ENCODE measurements at regions not wholly inside any gene's neighbourhood (a gene's known extent, or its start where the extent isn't known, plus 50 kb on each side); places are given as distances from the start of the nearest gene placed in this dataset.

DNA sequence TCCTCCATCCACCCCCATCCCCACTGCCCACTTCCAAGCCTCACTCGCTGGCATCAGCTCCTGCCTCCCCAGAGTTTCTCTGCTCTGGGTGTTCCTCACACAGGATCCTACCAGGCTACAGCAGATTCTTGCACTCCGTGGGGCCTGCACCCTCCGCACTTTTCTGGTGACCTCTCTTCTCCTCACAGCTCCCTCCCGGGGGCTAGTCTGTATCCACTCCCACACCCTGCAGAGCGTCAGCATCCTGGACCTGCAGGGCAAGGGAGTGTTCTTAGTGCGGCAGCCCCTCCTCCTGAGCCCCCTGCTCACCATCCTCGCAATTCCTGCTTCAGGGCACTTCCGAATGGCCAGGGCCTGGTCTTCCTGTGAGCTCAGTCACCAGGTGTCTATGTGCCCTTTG lies 224.2 kb downstream of the DLL1 start:
- Histone ChIP-seq H3K36me3 (ENCODE audit: insufficient read depth, low read length) (no peaks in the 10 kb centered on the region), H3K4me2 (ENCODE audit: low read length) (no peak overlapping the region), H3K9me3 (ENCODE audit: insufficient read depth, low read depth, low read length) (no peaks in the 10 kb centered on the region), H3K27ac (ENCODE audit: low read depth, low read length) (no peak overlapping the region), H3K4me3 (ENCODE audit: insufficient read depth, low read depth, low read length) (no peak overlapping the region), H3K79me2 (ENCODE audit: insufficient read depth, low read length) (no peaks in the 10 kb centered on the region), H3K4me1 (ENCODE audit: insufficient read depth, low read length) (no peaks in the 10 kb centered on the region), H4K20me1 (ENCODE audit: insufficient read depth, low read length) (no peaks in the 10 kb centered on the region), H2AFZ (ENCODE audit: low read depth, low read length) (no peak overlapping the region), H3K9ac (ENCODE audit: low read length) (no peak overlapping the region), H3K27me3 (ENCODE audit: insufficient read depth, low read length) (no peaks in the 10 kb centered on the region)
- H3K36me3 Mint-ChIP-seq (ENCODE audit: low read depth, unreplicated experiment), result peaks cover 2% of the 10 kb centered on the region
- peaks cover 28% of the 10 kb centered on the region for H3K27me3 Mint-ChIP-seq (ENCODE audit: low read depth, unreplicated experiment)
- no peak for FAIRE-seq
- no peak for DNase-seq (ENCODE audit: low read depth)
- H3K9me3 Mint-ChIP-seq (ENCODE audit: unreplicated experiment), result peaks cover 16% of the 10 kb centered on the region
- no peaks in the 10 kb centered on the region for H3K4me1 Mint-ChIP-seq (ENCODE audit: low read depth, unreplicated experiment)
- no peak overlapping the region for H3K4me3 Mint-ChIP-seq (ENCODE audit: unreplicated experiment)
- TF ChIP-seq, protein P1, sequence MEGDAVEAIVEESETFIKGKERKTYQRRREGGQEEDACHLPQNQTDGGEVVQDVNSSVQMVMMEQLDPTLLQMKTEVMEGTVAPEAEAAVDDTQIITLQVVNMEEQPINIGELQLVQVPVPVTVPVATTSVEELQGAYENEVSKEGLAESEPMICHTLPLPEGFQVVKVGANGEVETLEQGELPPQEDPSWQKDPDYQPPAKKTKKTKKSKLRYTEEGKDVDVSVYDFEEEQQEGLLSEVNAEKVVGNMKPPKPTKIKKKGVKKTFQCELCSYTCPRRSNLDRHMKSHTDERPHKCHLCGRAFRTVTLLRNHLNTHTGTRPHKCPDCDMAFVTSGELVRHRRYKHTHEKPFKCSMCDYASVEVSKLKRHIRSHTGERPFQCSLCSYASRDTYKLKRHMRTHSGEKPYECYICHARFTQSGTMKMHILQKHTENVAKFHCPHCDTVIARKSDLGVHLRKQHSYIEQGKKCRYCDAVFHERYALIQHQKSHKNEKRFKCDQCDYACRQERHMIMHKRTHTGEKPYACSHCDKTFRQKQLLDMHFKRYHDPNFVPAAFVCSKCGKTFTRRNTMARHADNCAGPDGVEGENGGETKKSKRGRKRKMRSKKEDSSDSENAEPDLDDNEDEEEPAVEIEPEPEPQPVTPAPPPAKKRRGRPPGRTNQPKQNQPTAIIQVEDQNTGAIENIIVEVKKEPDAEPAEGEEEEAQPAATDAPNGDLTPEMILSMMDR (IDR thresholded peaks at IDR 0.05; ENCODE audit: insufficient read depth, low read depth, low read length), result no peak
- no peak for TF ChIP-seq EZH2 (IDR thresholded peaks at IDR 0.05; ENCODE audit: insufficient read depth, low read length)
- no peak overlapping the region for H3K27ac Mint-ChIP-seq (ENCODE audit: unreplicated experiment)

DNA sequence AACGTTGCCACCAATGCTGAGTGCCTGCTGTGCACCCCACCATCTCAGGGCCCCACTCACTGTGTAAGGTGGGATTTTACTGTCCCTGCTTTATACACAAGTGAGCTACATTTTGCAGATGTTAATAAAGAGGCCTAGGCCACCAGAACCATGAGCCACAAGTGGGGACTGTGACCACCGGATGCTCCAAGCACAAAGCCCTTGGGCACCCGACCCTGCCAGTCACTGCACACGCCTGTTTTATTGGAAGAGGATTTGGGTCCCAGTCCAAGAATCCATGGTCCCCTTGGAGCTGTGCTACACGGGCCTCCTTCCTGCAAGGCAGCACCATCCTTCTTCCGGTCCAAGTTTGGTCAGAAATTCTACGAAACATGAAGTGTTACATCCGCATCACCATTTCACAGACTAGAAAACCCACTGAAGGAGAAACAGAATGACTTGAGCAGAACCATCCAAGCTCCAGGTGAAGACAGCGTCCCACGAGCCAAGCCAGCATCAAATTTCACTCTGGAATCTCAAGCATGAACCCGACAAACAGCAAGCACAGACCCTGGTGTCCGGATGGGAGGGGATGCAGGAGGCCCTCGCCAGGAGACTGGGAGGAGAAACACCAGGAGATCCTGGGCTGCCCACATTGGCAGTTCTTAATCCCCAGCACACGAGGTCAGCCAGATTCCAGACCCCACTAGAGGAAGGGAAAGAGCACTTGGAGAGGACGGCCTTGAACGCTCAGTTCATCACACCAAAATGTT lies 226.9 kb downstream of the DLL1 start:
- Histone ChIP-seq H3K4me1 (ENCODE audit: insufficient read depth, low read length) (no peaks in the 10 kb centered on the region), H3K4me2 (ENCODE audit: low read length) (no peak overlapping the region), H3K36me3 (ENCODE audit: insufficient read depth, low read length) (no peaks in the 10 kb centered on the region), H3K79me2 (ENCODE audit: insufficient read depth, low read length) (no peaks in the 10 kb centered on the region), H3K9me3 (ENCODE audit: insufficient read depth, low read depth, low read length) (no peaks in the 10 kb centered on the region), H3K4me3 (ENCODE audit: insufficient read depth, low read depth, low read length) (no peak overlapping the region), H2AFZ (ENCODE audit: low read depth, low read length) (no peak overlapping the region), H3K27ac (ENCODE audit: low read depth, low read length) (no peak overlapping the region), H3K27me3 (ENCODE audit: insufficient read depth, low read length) (no peaks in the 10 kb centered on the region), H3K9ac (ENCODE audit: low read length) (no peak overlapping the region), H4K20me1 (ENCODE audit: insufficient read depth, low read length) (no peaks in the 10 kb centered on the region)
- Mint-ChIP-seq H3K27me3 (ENCODE audit: low read depth, unreplicated experiment) (peaks cover 36% of the 10 kb centered on the region), H3K36me3 (ENCODE audit: low read depth, unreplicated experiment) (peaks cover 2% of the 10 kb centered on the region), H3K9me3 (ENCODE audit: unreplicated experiment) (peaks cover 2% of the 10 kb centered on the region), H3K27ac (ENCODE audit: unreplicated experiment) (no peak overlapping the region), H3K4me3 (ENCODE audit: unreplicated experiment) (no peak overlapping the region), H3K4me1 (ENCODE audit: low read depth, unreplicated experiment) (no peaks in the 10 kb centered on the region)
- no peak for TF ChIP-seq EZH2 (IDR thresholded peaks at IDR 0.05; ENCODE audit: insufficient read depth, low read length)
- TF ChIP-seq, protein P1 (IDR thresholded peaks at IDR 0.05; ENCODE audit: insufficient read depth, low read depth, low read length), result no peak
- DNase-seq (ENCODE audit: low read depth) (no peak), FAIRE-seq (no peak)

GRCh38 chr6:170063431-170063830 lies 227.4 kb downstream of the DLL1 start:
- Histone ChIP-seq H3K27ac (ENCODE audit: low read depth, low read length) (no peak overlapping the region), H4K20me1 (ENCODE audit: insufficient read depth, low read length) (no peaks in the 10 kb centered on the region), H3K36me3 (ENCODE audit: insufficient read depth, low read length) (no peaks in the 10 kb centered on the region), H2AFZ (ENCODE audit: low read depth, low read length) (no peak overlapping the region), H3K4me2 (ENCODE audit: low read length) (no peak overlapping the region), H3K4me3 (ENCODE audit: insufficient read depth, low read depth, low read length) (no peak overlapping the region), H3K9me3 (ENCODE audit: insufficient read depth, low read depth, low read length) (no peaks in the 10 kb centered on the region), H3K4me1 (ENCODE audit: insufficient read depth, low read length) (no peaks in the 10 kb centered on the region), H3K27me3 (ENCODE audit: insufficient read depth, low read length) (no peaks in the 10 kb centered on the region), H3K79me2 (ENCODE audit: insufficient read depth, low read length) (no peaks in the 10 kb centered on the region), H3K9ac (ENCODE audit: low read length) (no peak overlapping the region)
- DNase-seq (ENCODE audit: low read depth) (no peak), FAIRE-seq (no peak)
- peaks cover 2% of the 10 kb centered on the region for H3K36me3 Mint-ChIP-seq (ENCODE audit: low read depth, unreplicated experiment)
- no peak for TF ChIP-seq EZH2 (IDR thresholded peaks at IDR 0.05; ENCODE audit: insufficient read depth, low read length)
- TF ChIP-seq, protein P1 (IDR thresholded peaks at IDR 0.05; ENCODE audit: insufficient read depth, low read depth, low read length), result no peak
- peaks cover 2% of the 10 kb centered on the region for H3K9me3 Mint-ChIP-seq (ENCODE audit: unreplicated experiment)
- no peaks in the 10 kb centered on the region for H3K4me1 Mint-ChIP-seq (ENCODE audit: low read depth, unreplicated experiment)
- H3K27ac Mint-ChIP-seq (ENCODE audit: unreplicated experiment), result no peak overlapping the region
- H3K4me3 Mint-ChIP-seq (ENCODE audit: unreplicated experiment), result no peak overlapping the region
- peaks cover 34% of the 10 kb centered on the region for H3K27me3 Mint-ChIP-seq (ENCODE audit: low read depth, unreplicated experiment)

Measured in astrocyte (in vitro differentiated cells and primary cell).